Mesothelial cell of epicardium (in vitro differentiated cells): ENCODE measurements at regions not wholly inside any gene's neighbourhood (a gene's known extent, or its start where the extent isn't known, plus 50 kb on each side); places are given as distances from the start of the nearest gene placed in this dataset.
"Not testable (repeated sequence)": the region's sequence is repeated elsewhere in the genome, so short reads cannot be mapped to it uniquely, and the experiment has no call there.

ENCODE experiments used
- DNase-seq, 2 experiments: peaks; one replicate each; pipeline ENCODE4 v3.0.0; 2021; ENCODE audit warnings: low spot score in 2 of 2; ENCODE audit not compliant: unreplicated experiment in 2 of 2
- H3K27ac Mint-ChIP-seq: 2 replicates; pipeline ENCODE4 v1.8.0; 2021; ENCODE audit warnings: mixed read lengths
- H3K27me3 Mint-ChIP-seq: 2 replicates; pipeline ENCODE4 v1.8.0; 2021; ENCODE audit warnings: low read depth, mixed read lengths
- H3K36me3 Mint-ChIP-seq: 2 replicates; pipeline ENCODE4 v1.8.0; 2021; ENCODE audit warnings: mixed read lengths
- H3K4me1 Mint-ChIP-seq: 2 replicates; pipeline ENCODE4 v1.8.0; 2021; ENCODE audit warnings: mixed read lengths
- H3K4me3 Mint-ChIP-seq: 2 replicates; pipeline ENCODE4 v1.8.0; 2021; ENCODE audit warnings: mild to moderate bottlenecking, moderate library complexity, mixed read lengths
- H3K9me3 Mint-ChIP-seq: 2 replicates; pipeline ENCODE4 v1.8.0; 2021; ENCODE audit warnings: mixed read lengths
- TF ChIP-seq, protein P1 (sequence below): fragments of 200-600 bp; sonication (generic); IDR thresholded peaks from one replicate; pipeline ENCODE4 v1.5.0; 2021; ENCODE audit warnings: antibody characterized with exemption; ENCODE audit not compliant: unreplicated experiment

DNA sequence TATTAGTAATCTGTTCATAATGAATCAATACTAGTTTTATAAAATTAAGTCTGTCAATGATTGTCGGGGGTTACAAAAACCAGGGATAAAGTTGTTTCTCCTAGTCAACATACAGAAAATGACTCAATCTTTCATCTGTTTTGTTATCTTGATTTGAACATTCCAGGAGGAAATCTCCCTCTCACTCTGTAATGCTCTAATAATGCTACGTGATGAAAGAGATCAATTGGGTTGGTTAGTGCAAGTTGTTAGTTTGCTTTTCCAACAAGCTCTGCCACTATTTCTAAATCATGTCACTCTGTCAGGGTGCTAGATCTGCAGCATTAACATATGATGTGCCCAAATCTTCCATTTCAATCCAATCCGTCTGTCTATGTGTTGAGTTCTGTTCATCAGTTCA, 379.5 kb upstream of the GJE1 start:
- Mint-ChIP-seq H3K27ac (no peak overlapping the region), H3K4me1 (no peaks in the 10 kb centered on the region)

DNA sequence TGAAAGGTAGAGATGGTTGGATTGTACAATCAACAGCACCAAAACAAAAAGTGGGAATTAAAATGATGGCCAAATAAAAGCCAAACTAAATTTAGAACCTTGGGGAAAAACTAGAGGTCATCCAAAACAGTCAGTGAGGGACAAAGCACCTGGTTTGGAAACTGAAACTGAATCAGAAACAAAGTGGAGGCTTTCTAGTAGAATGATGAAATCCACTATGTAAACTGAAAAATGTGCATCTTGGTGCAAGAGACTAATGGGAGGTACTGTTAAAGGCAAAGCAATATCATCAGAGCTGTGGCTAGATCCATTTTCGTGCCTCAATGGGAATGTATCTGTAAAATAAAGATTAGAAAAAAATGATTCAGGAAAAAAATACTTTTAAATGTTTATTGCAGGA, 380.0 kb upstream of the GJE1 start:
- H3K9me3 Mint-ChIP-seq, result no peaks in the 10 kb centered on the region
- H3K4me3 Mint-ChIP-seq, result no peak overlapping the region
- H3K36me3 Mint-ChIP-seq, result no peaks in the 10 kb centered on the region

More for the DNA sequence above, 379.5 kb upstream of the GJE1 start:
- no peaks in the 10 kb centered on the region for H3K9me3 Mint-ChIP-seq
- TF ChIP-seq, protein P1, sequence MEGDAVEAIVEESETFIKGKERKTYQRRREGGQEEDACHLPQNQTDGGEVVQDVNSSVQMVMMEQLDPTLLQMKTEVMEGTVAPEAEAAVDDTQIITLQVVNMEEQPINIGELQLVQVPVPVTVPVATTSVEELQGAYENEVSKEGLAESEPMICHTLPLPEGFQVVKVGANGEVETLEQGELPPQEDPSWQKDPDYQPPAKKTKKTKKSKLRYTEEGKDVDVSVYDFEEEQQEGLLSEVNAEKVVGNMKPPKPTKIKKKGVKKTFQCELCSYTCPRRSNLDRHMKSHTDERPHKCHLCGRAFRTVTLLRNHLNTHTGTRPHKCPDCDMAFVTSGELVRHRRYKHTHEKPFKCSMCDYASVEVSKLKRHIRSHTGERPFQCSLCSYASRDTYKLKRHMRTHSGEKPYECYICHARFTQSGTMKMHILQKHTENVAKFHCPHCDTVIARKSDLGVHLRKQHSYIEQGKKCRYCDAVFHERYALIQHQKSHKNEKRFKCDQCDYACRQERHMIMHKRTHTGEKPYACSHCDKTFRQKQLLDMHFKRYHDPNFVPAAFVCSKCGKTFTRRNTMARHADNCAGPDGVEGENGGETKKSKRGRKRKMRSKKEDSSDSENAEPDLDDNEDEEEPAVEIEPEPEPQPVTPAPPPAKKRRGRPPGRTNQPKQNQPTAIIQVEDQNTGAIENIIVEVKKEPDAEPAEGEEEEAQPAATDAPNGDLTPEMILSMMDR, result no peak
- H3K4me3 Mint-ChIP-seq, result no peak overlapping the region
- H3K36me3 Mint-ChIP-seq, result no peaks in the 10 kb centered on the region
- DNase-seq, result no peak
- peaks cover 3% of the 10 kb centered on the region for H3K27me3 Mint-ChIP-seq

GRCh38 chr6:141746324-141746723, 386.4 kb upstream of the GJE1 start:
- not testable (repeated sequence) for H3K36me3 Mint-ChIP-seq, DNase-seq, H3K27me3 Mint-ChIP-seq, H3K4me3 Mint-ChIP-seq, H3K27ac Mint-ChIP-seq, H3K4me1 Mint-ChIP-seq
- H3K9me3 Mint-ChIP-seq, result peaks cover 14% of the 10 kb centered on the region

More for the DNA sequence above, 380.0 kb upstream of the GJE1 start:
- TF ChIP-seq, protein P1, result no peak
- peaks cover 3% of the 10 kb centered on the region for H3K27me3 Mint-ChIP-seq
- DNase-seq, result no peak
- no peaks in the 10 kb centered on the region for H3K4me1 Mint-ChIP-seq
- no peak overlapping the region for H3K27ac Mint-ChIP-seq

GRCh38 chr6:141744971-141745370, 387.8 kb upstream of the GJE1 start:
- H3K4me1 Mint-ChIP-seq, result no peaks in the 10 kb centered on the region
- H3K27ac Mint-ChIP-seq, result no peak overlapping the region
- H3K27me3 Mint-ChIP-seq, result no peaks in the 10 kb centered on the region
- H3K36me3 Mint-ChIP-seq, result peaks cover 2% of the 10 kb centered on the region
- TF ChIP-seq, protein P1, result no peak
- no peak for DNase-seq
- H3K4me3 Mint-ChIP-seq, result no peak overlapping the region
- H3K9me3 Mint-ChIP-seq, result peaks cover 16% of the 10 kb centered on the region

- Mint-ChIP-seq H3K27ac (no peak overlapping the region), H3K36me3 (peaks cover 2% of the 10 kb centered on the region), H3K9me3 (peaks cover 16% of the 10 kb centered on the region), H3K4me1 (no peaks in the 10 kb centered on the region), H3K4me3 (no peak overlapping the region), H3K27me3 (no peaks in the 10 kb centered on the region)
- DNase-seq, result no peak
- TF ChIP-seq, protein P1, result no peak
Observed at GRCh38 chr6:141744194-141744925, 388.4 kb upstream of the GJE1 start.

DNA sequence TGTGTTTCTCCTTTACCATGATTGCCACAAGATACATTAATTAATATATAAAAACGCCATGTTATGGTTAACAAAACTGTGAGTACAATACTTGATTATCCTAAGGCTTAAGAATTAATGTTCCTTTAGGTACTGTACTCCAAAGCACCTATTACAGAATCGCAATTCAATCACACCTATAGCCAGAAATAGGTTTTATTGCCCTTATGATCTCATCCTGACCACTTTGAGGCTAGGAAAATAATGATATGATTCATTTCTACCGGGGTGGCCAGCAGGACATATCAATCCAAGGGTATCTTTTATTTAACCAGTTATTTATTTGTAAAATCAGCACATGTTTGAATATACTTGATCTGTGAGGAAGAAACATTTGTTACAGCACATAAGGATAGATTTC, 396.6 kb upstream of the GJE1 start:
- no peak for DNase-seq

More for the DNA sequence above, 396.6 kb upstream of the GJE1 start:
- TF ChIP-seq, protein P1, result no peak
- no peaks in the 10 kb centered on the region for H3K4me1 Mint-ChIP-seq
- no peaks in the 10 kb centered on the region for H3K9me3 Mint-ChIP-seq
- no peak overlapping the region for H3K27ac Mint-ChIP-seq
- H3K27me3 Mint-ChIP-seq, result no peaks in the 10 kb centered on the region
- H3K36me3 Mint-ChIP-seq, result no peaks in the 10 kb centered on the region
- no peak overlapping the region for H3K4me3 Mint-ChIP-seq
